HG02885 (cell line): ENCODE measurements at regions not wholly inside any gene's neighbourhood (a gene's known extent, or its start where the extent isn't known, plus 50 kb on each side); places are given as distances from the start of the nearest gene placed in this dataset.

Source experiments
- ATAC-seq: cut with Tn5 transposase; IDR thresholded peaks from one replicate; pipeline ENCODE4 v1.9.1; 2021; ENCODE audit warnings: mild to moderate bottlenecking; ENCODE audit not compliant: unreplicated experiment, poor library complexity

- no peak for ATAC-seq
Measured at GRCh38 chr15:98025237-98025636, 64.7 kb downstream of the ARRDC4 start.

- no peak for ATAC-seq
Measured at GRCh38 chr15:98034731-98035130, 74.2 kb downstream of the ARRDC4 start.

GRCh38 chr15:98035134-98035533 is 74.6 kb downstream of the ARRDC4 start:
- no peak for ATAC-seq

GRCh38 chr15:98035577-98036010 is 75.1 kb downstream of the ARRDC4 start:
- no peak for ATAC-seq

GRCh38 chr15:98039596-98039995 is 79.1 kb downstream of the ARRDC4 start:
- no peak for ATAC-seq

- no peak for ATAC-seq
Measured at GRCh38 chr15:98040146-98040545, 79.6 kb downstream of the ARRDC4 start.

- ATAC-seq, result no peak
Measured at GRCh38 chr15:98043160-98044014, 82.9 kb downstream of the ARRDC4 start.

GRCh38 chr15:98051734-98052133 is 91.2 kb downstream of the ARRDC4 start:
- no peak for ATAC-seq

GRCh38 chr15:98057453-98057852 is 97.0 kb downstream of the ARRDC4 start:
- no peak for ATAC-seq

- ATAC-seq, result no peak
Measured at GRCh38 chr15:98062869-98063268, 102.4 kb downstream of the ARRDC4 start.

GRCh38 chr15:98063315-98063714 is 102.8 kb downstream of the ARRDC4 start:
- no peak for ATAC-seq

- no peak for ATAC-seq
Measured at GRCh38 chr15:98063871-98064270, 103.4 kb downstream of the ARRDC4 start.

- no peak for ATAC-seq
Measured at GRCh38 chr15:98067339-98067738, 106.8 kb downstream of the ARRDC4 start.

GRCh38 chr15:98069256-98069655 is 108.8 kb downstream of the ARRDC4 start:
- ATAC-seq, result no peak

- ATAC-seq, result no peak
Measured at GRCh38 chr15:98070137-98070536, 109.6 kb downstream of the ARRDC4 start.

GRCh38 chr15:98071786-98072185 is 111.3 kb downstream of the ARRDC4 start:
- no peak for ATAC-seq

GRCh38 chr15:98075441-98075840 is 114.9 kb downstream of the ARRDC4 start:
- ATAC-seq, result no peak

GRCh38 chr15:98076021-98076816 is 115.7 kb downstream of the ARRDC4 start:
- no peak for ATAC-seq

GRCh38 chr15:98077186-98077585 is 116.7 kb downstream of the ARRDC4 start:
- ATAC-seq, result no peak

- no peak for ATAC-seq
Measured at GRCh38 chr15:98080791-98081190, 120.3 kb downstream of the ARRDC4 start.

- ATAC-seq, result no peak
Measured at GRCh38 chr15:98083203-98083910, 122.9 kb downstream of the ARRDC4 start.
